ENCODE measurements at regions not wholly inside any gene's neighbourhood (a gene's known extent, or its start where the extent isn't known, plus 50 kb on each side); places are given as distances from the start of the nearest gene placed in this dataset.

DNA sequence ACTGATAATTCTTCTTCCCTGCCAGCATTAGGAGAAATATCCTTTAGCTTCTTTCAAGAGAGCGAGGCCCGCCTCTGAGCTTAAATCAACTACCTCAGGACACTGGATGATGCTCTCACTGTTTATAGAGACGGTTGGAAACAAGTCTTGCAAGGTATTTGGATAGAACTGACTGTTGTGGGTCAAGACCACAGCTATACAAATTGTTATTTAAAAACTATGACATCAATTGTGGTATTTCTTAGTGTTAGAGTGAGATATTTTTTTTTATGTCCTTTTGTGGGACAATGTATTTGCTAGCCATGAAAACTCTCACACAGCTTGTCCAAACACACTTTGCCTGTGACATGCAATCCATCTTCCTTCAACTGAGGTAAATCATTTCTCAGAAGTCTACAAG lies 136.3 kb upstream of the PHACTR1 start:
- TF ChIP-seq, protein P1, sequence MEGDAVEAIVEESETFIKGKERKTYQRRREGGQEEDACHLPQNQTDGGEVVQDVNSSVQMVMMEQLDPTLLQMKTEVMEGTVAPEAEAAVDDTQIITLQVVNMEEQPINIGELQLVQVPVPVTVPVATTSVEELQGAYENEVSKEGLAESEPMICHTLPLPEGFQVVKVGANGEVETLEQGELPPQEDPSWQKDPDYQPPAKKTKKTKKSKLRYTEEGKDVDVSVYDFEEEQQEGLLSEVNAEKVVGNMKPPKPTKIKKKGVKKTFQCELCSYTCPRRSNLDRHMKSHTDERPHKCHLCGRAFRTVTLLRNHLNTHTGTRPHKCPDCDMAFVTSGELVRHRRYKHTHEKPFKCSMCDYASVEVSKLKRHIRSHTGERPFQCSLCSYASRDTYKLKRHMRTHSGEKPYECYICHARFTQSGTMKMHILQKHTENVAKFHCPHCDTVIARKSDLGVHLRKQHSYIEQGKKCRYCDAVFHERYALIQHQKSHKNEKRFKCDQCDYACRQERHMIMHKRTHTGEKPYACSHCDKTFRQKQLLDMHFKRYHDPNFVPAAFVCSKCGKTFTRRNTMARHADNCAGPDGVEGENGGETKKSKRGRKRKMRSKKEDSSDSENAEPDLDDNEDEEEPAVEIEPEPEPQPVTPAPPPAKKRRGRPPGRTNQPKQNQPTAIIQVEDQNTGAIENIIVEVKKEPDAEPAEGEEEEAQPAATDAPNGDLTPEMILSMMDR (IDR thresholded peaks at IDR 0.05; ENCODE audit: insufficient read depth, low read length, poor library complexity, severe bottlenecking) = no peak
- no peak for TF ChIP-seq EZH2phosphoT487 (conservative IDR thresholded peaks at IDR 0.05; ENCODE audit: low read length)
